T-helper 9 cell (primary cell): ENCODE measurements at regions not wholly inside any gene's neighbourhood (a gene's known extent, or its start where the extent isn't known, plus 50 kb on each side); places are given as distances from the start of the nearest gene placed in this dataset.

Experiments used
- DNase-seq: peaks from one replicate; pipeline ENCODE4 v3.0.0-alpha.2; 2020

- no peak for DNase-seq
Measured at GRCh38 chr6:149185799-149186357, 131.6 kb upstream of the TAB2 start.

DNA sequence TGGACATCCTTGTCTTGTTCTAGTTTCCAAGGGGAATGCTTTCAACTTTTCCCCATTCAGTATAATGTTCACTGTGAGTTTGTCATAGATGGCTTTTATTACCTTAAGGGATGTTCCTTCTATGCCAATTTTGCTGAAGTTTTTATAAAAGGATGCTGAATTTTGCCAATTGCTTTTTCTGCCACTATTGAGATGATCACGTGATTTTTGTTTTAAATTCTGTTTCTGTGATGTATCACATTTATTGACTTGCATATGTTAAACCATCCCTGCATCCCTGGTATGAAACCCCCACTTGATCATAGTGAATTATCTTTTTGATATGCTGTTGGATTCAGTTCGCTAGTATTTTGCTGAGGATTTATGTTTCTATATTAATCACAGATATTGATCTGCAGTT, 130.6 kb upstream of the TAB2 start:
- DNase-seq, result no peak

- DNase-seq, result no peak
Measured at GRCh38 chr6:149190224-149190831, 127.2 kb upstream of the TAB2 start.

- no peak for DNase-seq
Measured at GRCh38 chr6:149194820-149195558, 122.5 kb upstream of the TAB2 start.

DNA sequence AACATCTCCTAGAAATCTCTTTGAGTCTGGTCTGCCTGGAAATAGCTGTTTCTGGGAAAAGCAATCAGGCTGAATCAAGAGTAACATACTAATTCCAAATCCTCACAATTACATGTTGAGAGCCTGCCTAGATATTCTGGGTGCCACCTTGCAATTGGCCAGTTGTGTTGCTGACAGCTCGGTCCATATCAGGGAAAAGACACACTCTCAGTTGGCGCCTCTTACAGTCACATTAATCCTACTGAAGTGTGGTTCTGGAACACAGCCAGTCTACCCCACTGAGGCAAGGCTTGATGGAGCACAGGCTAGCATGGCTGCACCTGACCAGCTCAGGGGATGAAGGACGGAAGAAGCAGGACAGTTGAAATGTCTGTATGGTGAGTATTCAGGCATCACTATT, 121.4 kb upstream of the TAB2 start:
- DNase-seq, result no peak

- DNase-seq, result no peak
Measured at GRCh38 chr6:149197482-149197881, 120.0 kb upstream of the TAB2 start.

GRCh38 chr6:149198265-149198664, 119.2 kb upstream of the TAB2 start:
- no peak for DNase-seq

DNA sequence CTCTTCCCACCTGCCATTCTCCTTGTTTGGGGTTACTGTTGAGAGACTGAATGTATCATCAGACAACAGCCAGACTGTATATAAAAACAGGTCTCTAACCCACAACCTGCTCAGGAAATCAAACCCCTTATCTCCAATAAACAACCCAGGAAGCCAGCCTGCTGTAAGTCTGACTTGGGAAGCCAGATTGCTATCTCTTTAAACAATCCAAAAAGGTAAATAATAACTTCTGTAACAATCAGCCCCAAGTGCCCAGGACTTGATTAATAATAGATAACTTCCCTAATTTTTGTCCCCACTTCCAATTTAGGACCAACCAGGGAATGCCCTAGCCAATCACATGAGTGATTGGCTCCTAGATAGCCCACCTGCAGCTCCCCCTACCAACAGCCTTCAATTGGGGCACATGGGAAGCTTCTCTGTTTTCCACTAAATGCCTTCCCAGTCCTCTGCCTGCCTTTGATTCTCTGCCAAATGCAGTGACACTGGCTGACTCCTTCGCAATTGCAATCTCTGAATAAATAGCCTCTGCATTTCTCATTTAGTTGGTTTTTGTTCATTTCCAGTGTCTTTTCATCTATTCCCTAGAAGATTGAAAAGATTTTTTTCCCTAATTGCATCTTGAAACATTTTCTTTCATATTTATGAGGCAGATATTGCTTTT, 117.1 kb upstream of the TAB2 start:
- no peak for DNase-seq

DNA sequence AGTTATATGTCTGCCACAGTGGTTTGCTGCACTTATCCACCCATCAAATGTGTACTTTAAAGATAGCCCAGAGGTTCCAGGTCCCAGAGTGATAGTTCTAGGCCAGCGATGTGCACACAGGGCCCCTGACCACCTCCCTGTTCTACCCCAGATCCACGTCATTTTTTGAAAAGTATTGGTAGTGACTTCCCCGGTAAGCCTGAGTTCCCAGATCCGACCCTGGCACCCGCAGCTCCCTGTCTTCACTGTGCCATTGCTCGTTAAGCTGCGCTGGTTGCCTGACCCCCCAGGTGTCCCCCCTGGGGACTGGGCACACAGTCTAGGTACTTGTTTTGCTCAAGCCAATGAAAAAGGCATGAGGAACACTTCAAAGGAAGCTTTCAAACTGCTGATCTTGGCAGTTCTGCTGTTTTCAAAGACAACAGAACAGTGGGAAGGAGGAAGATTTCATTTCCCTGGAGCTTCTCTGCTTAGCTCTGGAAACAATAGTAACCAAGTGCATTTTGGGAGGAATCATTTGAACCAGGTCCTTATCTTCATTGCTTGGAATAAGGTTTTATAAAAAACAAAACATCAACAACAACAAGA, 116.3 kb upstream of the TAB2 start:
- DNase-seq, result no peak

DNA sequence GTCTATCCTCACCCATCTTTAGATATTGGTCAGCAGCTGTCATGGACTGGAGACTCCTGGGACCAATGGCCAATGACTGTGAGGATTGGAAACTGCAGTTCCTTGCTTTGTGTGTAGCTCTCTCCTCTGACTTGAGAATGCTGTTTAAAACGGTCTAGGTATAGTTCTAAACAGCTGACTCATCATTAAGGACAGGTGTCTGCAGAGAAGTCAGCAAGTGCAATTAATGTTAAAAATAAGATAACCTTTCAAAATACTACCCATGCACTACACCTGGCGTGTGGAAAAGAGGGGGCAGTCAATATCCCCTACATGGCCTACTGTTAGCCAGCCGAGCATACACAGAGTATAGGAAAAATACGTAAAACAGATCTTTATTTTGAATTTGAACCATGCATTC, 115.4 kb upstream of the TAB2 start:
- DNase-seq, result no peak

DNA sequence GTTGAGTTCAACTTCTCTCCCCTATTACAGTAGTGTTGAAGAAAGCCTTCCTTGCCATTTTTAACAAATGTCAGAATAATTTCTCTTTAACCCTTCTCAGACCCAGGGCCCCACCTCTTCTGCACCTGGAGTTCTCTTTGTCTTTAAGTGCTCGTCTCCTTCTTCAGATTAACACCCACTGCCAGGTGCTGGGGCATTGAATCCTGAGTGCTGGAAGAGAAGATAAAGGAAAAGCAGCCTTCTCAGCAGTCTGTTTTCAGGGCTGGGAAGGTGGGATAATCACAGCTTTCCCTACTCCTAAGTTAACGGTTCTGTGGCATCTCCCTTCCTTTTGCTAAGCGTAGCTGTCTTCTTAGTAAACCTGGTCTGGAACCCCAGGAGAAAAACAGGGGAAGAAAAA, 114.6 kb upstream of the TAB2 start:
- no peak for DNase-seq

DNA sequence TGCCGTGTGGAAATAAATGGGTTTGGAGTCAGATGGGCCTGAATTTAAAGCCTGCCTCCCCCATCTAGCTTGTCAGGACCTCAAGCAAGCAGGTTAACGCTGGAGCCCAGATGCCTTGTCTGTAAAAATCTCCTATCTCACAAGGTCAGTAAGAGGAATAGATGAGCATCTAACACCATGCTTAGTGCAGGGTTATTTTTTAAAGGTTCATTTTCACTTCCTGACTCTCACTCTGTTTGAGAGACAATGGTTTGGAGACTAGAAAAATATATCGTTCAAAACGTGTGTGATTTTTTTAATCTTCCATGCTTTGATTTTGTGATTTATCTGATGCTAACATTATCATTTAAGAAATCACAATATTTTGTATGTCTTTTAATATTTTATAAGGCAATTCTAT, 114.0 kb upstream of the TAB2 start:
- no peak for DNase-seq

DNA sequence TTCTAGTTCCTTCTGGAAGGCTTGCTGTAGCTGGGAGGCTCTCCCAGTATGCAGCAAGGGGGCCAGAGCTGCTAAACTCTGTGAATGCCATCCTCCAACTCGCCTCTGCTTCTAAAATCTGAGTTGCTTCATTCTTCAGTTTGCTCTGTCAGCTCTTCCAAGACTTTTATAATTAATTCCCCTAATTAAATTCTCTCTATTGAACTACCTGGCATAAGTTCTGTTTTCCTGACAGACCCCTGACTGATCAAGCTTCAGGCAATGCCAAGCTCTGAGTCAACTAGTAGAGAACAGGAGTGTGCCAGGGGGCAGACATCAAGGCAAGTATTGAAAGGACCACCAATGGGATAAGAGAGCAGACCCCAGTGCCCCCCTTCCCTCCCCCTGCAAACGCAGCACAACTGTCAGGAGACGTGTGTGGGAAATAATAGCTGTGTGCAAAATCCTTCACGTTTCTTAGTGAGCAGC, 109.3 kb upstream of the TAB2 start:
- DNase-seq, result no peak

DNA sequence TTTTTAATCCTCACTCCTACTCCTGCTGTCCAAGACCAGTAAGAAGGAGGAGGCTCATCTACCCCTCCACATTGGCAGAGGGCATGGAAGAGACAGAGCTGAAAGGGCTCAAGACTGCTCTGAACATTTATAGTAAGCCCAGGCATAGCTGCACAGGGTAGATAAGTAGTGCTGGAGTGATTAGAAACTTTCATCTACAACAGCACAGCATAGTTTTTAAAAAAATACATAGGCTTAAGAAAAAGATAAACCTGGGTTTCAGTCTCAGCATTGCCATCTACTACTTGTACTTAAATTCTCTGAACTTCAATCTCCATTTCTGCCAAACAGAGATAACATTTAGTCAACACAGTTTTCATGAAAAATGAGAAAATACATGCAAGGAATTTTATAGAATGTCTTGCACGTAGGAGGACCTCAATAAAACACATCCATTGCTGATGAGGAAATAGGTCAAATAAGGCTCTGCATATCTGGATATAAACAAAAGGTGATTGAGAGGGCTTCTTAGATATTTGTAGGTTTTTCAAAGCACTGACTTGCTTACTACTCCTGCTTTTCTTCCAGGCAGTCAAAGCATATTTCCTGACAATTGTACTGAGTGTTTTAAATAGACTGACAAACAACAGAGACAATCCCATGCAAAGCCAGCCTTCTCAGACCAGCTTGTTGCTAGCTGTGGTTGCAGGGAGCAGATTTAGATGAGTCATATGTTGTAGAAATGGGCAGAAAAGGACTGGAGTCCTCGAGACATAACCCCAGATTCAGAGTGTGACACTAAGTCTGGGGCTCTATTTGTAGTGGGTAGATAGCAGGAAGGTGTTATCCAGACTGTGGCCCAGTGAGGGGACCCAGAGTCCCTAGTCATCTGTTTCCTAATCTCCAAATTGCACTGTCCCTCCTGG, 107.4 kb upstream of the TAB2 start:
- no peak for DNase-seq

GRCh38 chr6:149211046-149211571, 106.4 kb upstream of the TAB2 start:
- DNase-seq, result no peak

GRCh38 chr6:149212206-149212605, 105.3 kb upstream of the TAB2 start:
- DNase-seq, result no peak

GRCh38 chr6:149212892-149213801, 104.4 kb upstream of the TAB2 start:
- DNase-seq, result no peak

DNA sequence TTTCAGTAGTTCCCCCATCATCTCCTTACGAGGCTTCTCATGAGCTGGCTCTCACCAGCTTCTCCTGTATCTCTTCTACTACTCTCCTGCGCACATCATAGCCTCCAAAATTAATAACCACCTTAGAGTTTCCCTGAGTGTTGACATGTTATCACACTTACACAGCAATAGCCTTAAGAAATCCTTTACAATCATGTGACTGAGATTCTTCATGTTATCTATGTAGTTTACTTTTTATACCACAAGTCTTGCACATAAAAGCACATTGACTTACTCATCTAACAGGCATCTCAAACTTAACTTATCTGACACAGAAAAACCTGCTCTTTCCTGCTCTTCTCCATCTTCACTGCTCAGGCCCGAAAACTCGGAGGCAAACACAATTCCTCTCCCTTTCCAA, 103.7 kb upstream of the TAB2 start:
- no peak for DNase-seq

- no peak for DNase-seq
Measured at GRCh38 chr6:149216459-149216858, 101.1 kb upstream of the TAB2 start.

GRCh38 chr6:149217466-149217888, 100.0 kb upstream of the TAB2 start:
- DNase-seq, result no peak

- DNase-seq, result no peak
Measured at GRCh38 chr6:149218471-149218870, 99.0 kb upstream of the TAB2 start.
